ENCODE measurements at regions not wholly inside any gene's neighbourhood (a gene's known extent, or its start where the extent isn't known, plus 50 kb on each side); places are given as distances from the start of the nearest gene placed in this dataset.
A peak's percentile ranks its signal among the peaks of the same experiment; 100 is the strongest.

GRCh38 chr9:2958219-2958618 lies 114.3 kb upstream of the PUM3 start:
- no peak for DNase-seq (ENCODE audit: extremely low spot score, unreplicated experiment)
- Mint-ChIP-seq H3K27ac (peak overlapping the region; percentile 46), H3K27me3 (peaks cover 4% of the 10 kb centered on the region), H3K4me3 (no peak overlapping the region), H3K4me1 (ENCODE audit: unreplicated experiment) (peaks cover 20% of the 10 kb centered on the region), H3K9me3 (no peaks in the 10 kb centered on the region), H3K36me3 (no peaks in the 10 kb centered on the region)
- TF ChIP-seq CTCF (conservative IDR thresholded peaks at IDR 0.05) = no peak

GRCh38 chr9:2957656-2958200 lies 113.8 kb upstream of the PUM3 start:
- Mint-ChIP-seq H3K36me3 (no peaks in the 10 kb centered on the region), H3K4me1 (ENCODE audit: unreplicated experiment) (peaks cover 15% of the 10 kb centered on the region), H3K27ac (peak overlapping the region; percentile 46), H3K9me3 (no peaks in the 10 kb centered on the region), H3K27me3 (peaks cover 4% of the 10 kb centered on the region), H3K4me3 (peak overlapping the region; percentile 9)
- TF ChIP-seq CTCF (conservative IDR thresholded peaks at IDR 0.05) = no peak
- no peak for DNase-seq (ENCODE audit: extremely low spot score, unreplicated experiment)

- Mint-ChIP-seq H3K9me3 (no peaks in the 10 kb centered on the region), H3K4me1 (ENCODE audit: unreplicated experiment) (peaks cover 7% of the 10 kb centered on the region), H3K4me3 (no peak overlapping the region), H3K36me3 (no peaks in the 10 kb centered on the region), H3K27ac (no peak overlapping the region), H3K27me3 (peaks cover 4% of the 10 kb centered on the region)
- no peak for DNase-seq (ENCODE audit: extremely low spot score, unreplicated experiment)
- TF ChIP-seq CTCF (conservative IDR thresholded peaks at IDR 0.05) = no peak
These were observed 111.7 kb upstream of the PUM3 start for GRCh38 chr9:2955575-2955974.

GRCh38 chr9:2939368-2939767 lies 95.5 kb upstream of the PUM3 start:
- no peaks in the 10 kb centered on the region for H3K9me3 Mint-ChIP-seq
- H3K27ac Mint-ChIP-seq = no peak overlapping the region
- no peaks in the 10 kb centered on the region for H3K27me3 Mint-ChIP-seq
- no peaks in the 10 kb centered on the region for H3K4me1 Mint-ChIP-seq (ENCODE audit: unreplicated experiment)
- no peak for TF ChIP-seq CTCF (conservative IDR thresholded peaks at IDR 0.05)
- H3K36me3 Mint-ChIP-seq = no peaks in the 10 kb centered on the region
- no peak overlapping the region for H3K4me3 Mint-ChIP-seq
- no peak for DNase-seq (ENCODE audit: extremely low spot score, unreplicated experiment)

- Mint-ChIP-seq H3K4me3 (no peak overlapping the region), H3K9me3 (no peaks in the 10 kb centered on the region), H3K36me3 (no peaks in the 10 kb centered on the region)
These were observed 92.3 kb upstream of the PUM3 start for GRCh38 chr9:2936221-2936620.

More at GRCh38 chr9:2936221-2936620, 92.3 kb upstream of the PUM3 start:
- no peak overlapping the region for H3K27ac Mint-ChIP-seq
- H3K27me3 Mint-ChIP-seq = no peaks in the 10 kb centered on the region
- TF ChIP-seq CTCF (conservative IDR thresholded peaks at IDR 0.05) = no peak
- no peak for DNase-seq (ENCODE audit: extremely low spot score, unreplicated experiment)
- no peaks in the 10 kb centered on the region for H3K4me1 Mint-ChIP-seq (ENCODE audit: unreplicated experiment)
